GM12878 (cell line): ENCODE measurements at regions not wholly inside any gene's neighbourhood (a gene's known extent, or its start where the extent isn't known, plus 50 kb on each side); places are given as distances from the start of the nearest gene placed in this dataset.

Experiments
- ATAC-seq: fragments of 200-7000 bp; cut with Tn5 transposase; 3 replicates; pipeline ENCODE4 v1.9.1; 2020; ENCODE audit warnings: mild to moderate bottlenecking, moderate library complexity
- BruUV-seq: library from RNA; stranded (reverse); fragments of 400-500 nt; replicated peaks from 2 replicates; lab custom pipeline; 2021; lab: Mats Ljungman, UMichigan
- CTCF ChIA-PET: fragments of 300-600 bp; sonication (Branson Sonifier 250); formaldehyde crosslinking; extraction: SDS; loops from one replicate; lab custom pipeline; 2021; ENCODE audit warnings: inconsistent platforms; lab: Yijun Ruan, JAX
- POLR2A ChIA-PET: fragments of 350-600 bp; formaldehyde crosslinking; extraction: SDS; loops from one replicate; lab custom pipeline; 2021; ENCODE audit warnings: inconsistent platforms; lab: Charles Lee
- RAD21 ChIA-PET: fragments of 300-600 bp; sonication (Branson Sonifier 250); formaldehyde crosslinking; loops from one replicate; lab custom pipeline; 2023; ENCODE audit warnings: antibody characterized with exemption; ENCODE audit not compliant: unreplicated experiment; lab: Charles Lee
- SMC1A ChIA-PET: fragments of 300-600 bp; sonication (Branson Sonifier 250); formaldehyde crosslinking; loops from one replicate; lab custom pipeline; 2023; ENCODE audit not compliant: unreplicated experiment, uncharacterized antibody; lab: Charles Lee
- DNase-seq: peaks from one replicate; pipeline ENCODE4 v3.0.0-alpha.2; 2011; ENCODE audit warnings: low read depth, low spot score
- FAIRE-seq: peaks from 3 replicates; lab custom pipeline; 2011; peaks lifted over from hg19 to GRCh38; lab: Jason Lieb, UNC
- H2AFZ ChIP-seq: 2 replicates; pipeline ENCODE4 v1.6.0; 2011; ENCODE audit warnings: low read depth, low read length, control low read depth; ENCODE audit not compliant: control insufficient read depth
- H3K27ac ChIP-seq: 2 replicates; pipeline ENCODE4 v1.5.1; 2011; ENCODE audit warnings: control low read depth; ENCODE audit not compliant: control insufficient read depth, insufficient read depth
- H3K27me3 ChIP-seq, 2 experiments: replicated peaks in 1 of 2; 2 replicates each; pipeline versions ENCODE4 v1.6.0 to v1.6.1; 2011; ENCODE audit warnings: low read length in 1 of 2; ENCODE audit not compliant: control insufficient read depth in 2 of 2, insufficient read depth in 2 of 2
- H3K36me3 ChIP-seq, 2 experiments: 2 replicates each; pipeline ENCODE4 v1.5.1; 2011; ENCODE audit warnings: low read length in 1 of 2; ENCODE audit not compliant: control insufficient read depth in 2 of 2, insufficient read depth in 2 of 2
- H3K4me1 ChIP-seq: 2 replicates; pipeline ENCODE4 v1.6.1; 2011; ENCODE audit warnings: mild to moderate bottlenecking, low read length, moderate library complexity, mixed read lengths; ENCODE audit not compliant: control insufficient read depth, insufficient read depth
- H3K4me2 ChIP-seq: 2 replicates; pipeline ENCODE4 v1.6.0; 2011; ENCODE audit warnings: control low read depth; ENCODE audit not compliant: control insufficient read depth, insufficient read depth
- H3K4me3 ChIP-seq: fragments of 200-600 bp; sonication (generic); 2 replicates; pipeline ENCODE4 v1.5.1; 2016
- H3K79me2 ChIP-seq: 2 replicates; pipeline ENCODE4 v1.6.0; 2011; ENCODE audit warnings: low read length; ENCODE audit not compliant: control insufficient read depth, insufficient read depth
- H3K9ac ChIP-seq: 2 replicates; pipeline ENCODE4 v1.8.0; 2011; ENCODE audit warnings: low read length, control low read depth, mixed read lengths; ENCODE audit not compliant: control insufficient read depth, insufficient read depth
- H3K9me3 ChIP-seq: replicated peaks from 3 replicates; pipeline ENCODE4 v1.5.1; 2011; ENCODE audit warnings: mild to moderate bottlenecking, low read length; ENCODE audit not compliant: control insufficient read depth, insufficient read depth
- H4K20me1 ChIP-seq: 2 replicates; pipeline ENCODE4 v1.6.0; 2011; ENCODE audit not compliant: control insufficient read depth, insufficient read depth
- BCL11A ChIP-seq: IDR thresholded peaks from 2 replicates; pipeline ENCODE4 v1.6.1; 2011; ENCODE audit warnings: low read depth, low read length
- CEBPZ ChIP-seq: fragments of 150-350 bp; IDR thresholded peaks from 2 replicates; pipeline ENCODE4 v1.6.1; 2016; ENCODE audit warnings: low read depth, low read length
- CHD1 ChIP-seq: IDR thresholded peaks from 2 replicates; pipeline ENCODE4 v1.6.1; 2012; ENCODE audit warnings: low read depth, low read length, improper control_type of control experiment
- GATAD2B ChIP-seq: fragments of 450-650 bp; conservative IDR thresholded peaks from 2 replicates; pipeline ENCODE4 v1.6.1; 2017; ENCODE audit warnings: low read depth, mild to moderate bottlenecking, moderate library complexity
- MXI1 ChIP-seq: fragments of 150-350 bp; IDR thresholded peaks from 2 replicates; pipeline ENCODE4 v1.6.1; 2011; ENCODE audit warnings: low read depth, mild to moderate bottlenecking, inconsistent platforms, low read length, improper control_type of control experiment
- NFXL1 ChIP-seq: fragments of 450-650 bp; IDR thresholded peaks from 2 replicates; pipeline ENCODE4 v1.6.1; 2017; ENCODE audit warnings: antibody characterized with exemption, mild to moderate bottlenecking, borderline replicate concordance
- PML ChIP-seq: IDR thresholded peaks from 2 replicates; pipeline ENCODE4 v1.6.1; 2012; ENCODE audit warnings: low read length, inconsistent platforms
- RELB ChIP-seq: fragments of 450-650 bp; IDR thresholded peaks from 2 replicates; pipeline ENCODE4 v1.6.1; 2017; ENCODE audit warnings: low read depth, mild to moderate bottlenecking, moderate library complexity
- SMAD1 ChIP-seq: fragments of 450-650 bp; IDR thresholded peaks from 2 replicates; pipeline ENCODE4 v1.6.1; 2018; ENCODE audit warnings: mild to moderate bottlenecking, low read depth; ENCODE audit not compliant: partially characterized antibody
- TBL1XR1 ChIP-seq: IDR thresholded peaks from 2 replicates; pipeline ENCODE4 v1.6.1; 2012; ENCODE audit warnings: low read depth, low read length, improper control_type of control experiment
- YY1 ChIP-seq: IDR thresholded peaks from 2 replicates; pipeline ENCODE4 v1.6.1; 2011; ENCODE audit warnings: low read depth, mild to moderate bottlenecking, low read length
- ZNF207 ChIP-seq: fragments of 450-650 bp; IDR thresholded peaks from 2 replicates; pipeline ENCODE4 v1.6.1; 2014; ENCODE audit warnings: antibody characterized with exemption, mild to moderate bottlenecking, borderline replicate concordance
- ZNF217 ChIP-seq: fragments of 450-650 bp; IDR thresholded peaks from 2 replicates; pipeline ENCODE4 v1.6.1; 2017; ENCODE audit warnings: antibody characterized with exemption, mild to moderate bottlenecking
- WGBS: methylation state at CpG from one replicate; pipeline ENCODE4 v1.1.6; 2016; ENCODE audit warnings: low lambda C conversion rate; ENCODE audit not compliant: insufficient replicate concordance, insufficient coverage; ENCODE audit errors: missing lambda C conversion rate; 5-methylcytosine and 5-hydroxymethylcytosine counted together
- in situ Hi-C: fragments of 300-500 bp; cut with MboI; formaldehyde crosslinking; loops from 9 replicates; pipeline ENCODE4 v1.14.3; 2018; ENCODE audit warnings: mixed read lengths
- intact Hi-C: fragments of 100-400 bp; cut with micrococcal nuclease; formaldehyde crosslinking; loops from one replicate; pipeline ENCODE4 v1.14.2; 2022; ENCODE audit not compliant: unreplicated experiment
- TF ChIP-seq, protein P1 (sequence below): fragments of 450-650 bp; IDR thresholded peaks from 2 replicates; pipeline ENCODE4 v1.6.1; 2018; ENCODE audit warnings: borderline replicate concordance, mild to moderate bottlenecking; ENCODE audit not compliant: partially characterized antibody
- TF ChIP-seq, protein P2 (sequence below): IDR thresholded peaks from 2 replicates; pipeline ENCODE4 v1.6.1; 2011; ENCODE audit warnings: low read depth, mild to moderate bottlenecking, low read length, moderate library complexity, borderline replicate concordance; ENCODE audit errors: extremely low read depth
- TF ChIP-seq, protein P3 (sequence below): fragments of 450-650 bp; IDR thresholded peaks from 2 replicates; pipeline ENCODE4 v1.6.1; 2017; ENCODE audit warnings: mild to moderate bottlenecking

GRCh38 chr5:35359859-35360258 lies 129.6 kb upstream of the PRLR start:
- no peak overlapping the region for H3K27ac ChIP-seq
- POLR2A ChIA-PET: no interaction called here
- H3K36me3 ChIP-seq: no peaks in the 10 kb centered on the region
- SMC1A ChIA-PET: interaction anchor here (0.7 to 1.9 kb wide), 3 partner anchors 10 to 542 kb away, joined by 3 to 11 read pairs (median 3); no protein-coding TSS in a partner anchor
- H4K20me1 ChIP-seq: no peaks in the 10 kb centered on the region
- WGBS: 13% methylated on average over 1 of the region's 1 CpG
- no peak for FAIRE-seq
- BruUV-seq: no TSS peak
- intact Hi-C loops (no loop called here), in situ Hi-C loops (no loop called here)
- RAD21 ChIA-PET: no interaction called here
- H3K4me2 ChIP-seq: no peak overlapping the region
- H3K9me3 ChIP-seq: no peaks in the 10 kb centered on the region
- no peaks in the 10 kb centered on the region for H3K79me2 ChIP-seq
- no peaks in the 10 kb centered on the region for H3K4me1 ChIP-seq
- DNase-seq: no peak
- CTCF ChIA-PET: interaction anchor here (1.7 kb wide), 1 partner anchor 26 kb away, joined by 3 read pairs; no protein-coding TSS in a partner anchor
- H3K9ac ChIP-seq: no peak overlapping the region
- no peak overlapping the region for H3K4me3 ChIP-seq
- no peak; the same call in 2 of the 3 replicates for ATAC-seq
- H3K27me3 ChIP-seq: no peaks in the 10 kb centered on the region
- no peak overlapping the region for H2AFZ ChIP-seq
- TF ChIP-seq SMAD1 (no peak), CHD1 (no peak), YY1 (no peak), NFXL1 (no peak), ZNF207 (no peak), ZNF217 (no peak), BCL11A (no peak), GATAD2B (no peak), PML (no peak), MXI1 (no peak), TBL1XR1 (no peak), CEBPZ (no peak), RELB (no peak)
- TF ChIP-seq, protein P1, sequence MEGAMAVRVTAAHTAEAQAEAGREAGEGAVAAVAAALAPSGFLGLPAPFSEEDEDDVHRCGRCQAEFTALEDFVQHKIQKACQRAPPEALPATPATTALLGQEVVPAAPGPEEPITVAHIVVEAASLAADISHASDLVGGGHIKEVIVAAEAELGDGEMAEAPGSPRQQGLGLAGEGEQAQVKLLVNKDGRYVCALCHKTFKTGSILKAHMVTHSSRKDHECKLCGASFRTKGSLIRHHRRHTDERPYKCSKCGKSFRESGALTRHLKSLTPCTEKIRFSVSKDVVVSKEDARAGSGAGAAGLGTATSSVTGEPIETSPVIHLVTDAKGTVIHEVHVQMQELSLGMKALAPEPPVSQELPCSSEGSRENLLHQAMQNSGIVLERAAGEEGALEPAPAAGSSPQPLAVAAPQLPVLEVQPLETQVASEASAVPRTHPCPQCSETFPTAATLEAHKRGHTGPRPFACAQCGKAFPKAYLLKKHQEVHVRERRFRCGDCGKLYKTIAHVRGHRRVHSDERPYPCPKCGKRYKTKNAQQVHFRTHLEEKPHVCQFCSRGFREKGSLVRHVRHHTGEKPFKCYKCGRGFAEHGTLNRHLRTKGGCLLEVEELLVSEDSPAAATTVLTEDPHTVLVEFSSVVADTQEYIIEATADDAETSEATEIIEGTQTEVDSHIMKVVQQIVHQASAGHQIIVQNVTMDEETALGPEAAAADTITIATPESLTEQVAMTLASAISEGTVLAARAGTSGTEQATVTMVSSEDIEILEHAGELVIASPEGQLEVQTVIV: no peak
- TF ChIP-seq, protein P2, sequence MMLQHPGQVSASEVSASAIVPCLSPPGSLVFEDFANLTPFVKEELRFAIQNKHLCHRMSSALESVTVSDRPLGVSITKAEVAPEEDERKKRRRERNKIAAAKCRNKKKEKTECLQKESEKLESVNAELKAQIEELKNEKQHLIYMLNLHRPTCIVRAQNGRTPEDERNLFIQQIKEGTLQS: no peak
- TF ChIP-seq, protein P3, sequence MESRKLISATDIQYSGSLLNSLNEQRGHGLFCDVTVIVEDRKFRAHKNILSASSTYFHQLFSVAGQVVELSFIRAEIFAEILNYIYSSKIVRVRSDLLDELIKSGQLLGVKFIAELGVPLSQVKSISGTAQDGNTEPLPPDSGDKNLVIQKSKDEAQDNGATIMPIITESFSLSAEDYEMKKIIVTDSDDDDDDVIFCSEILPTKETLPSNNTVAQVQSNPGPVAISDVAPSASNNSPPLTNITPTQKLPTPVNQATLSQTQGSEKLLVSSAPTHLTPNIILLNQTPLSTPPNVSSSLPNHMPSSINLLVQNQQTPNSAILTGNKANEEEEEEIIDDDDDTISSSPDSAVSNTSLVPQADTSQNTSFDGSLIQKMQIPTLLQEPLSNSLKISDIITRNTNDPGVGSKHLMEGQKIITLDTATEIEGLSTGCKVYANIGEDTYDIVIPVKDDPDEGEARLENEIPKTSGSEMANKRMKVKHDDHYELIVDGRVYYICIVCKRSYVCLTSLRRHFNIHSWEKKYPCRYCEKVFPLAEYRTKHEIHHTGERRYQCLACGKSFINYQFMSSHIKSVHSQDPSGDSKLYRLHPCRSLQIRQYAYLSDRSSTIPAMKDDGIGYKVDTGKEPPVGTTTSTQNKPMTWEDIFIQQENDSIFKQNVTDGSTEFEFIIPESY: no peak
